Spinal cord (tissue), 9 donors: ENCODE measurements at regions not wholly inside any gene's neighbourhood (a gene's known extent, or its start where the extent isn't known, plus 50 kb on each side); places are given as distances from the start of the nearest gene placed in this dataset.

Source experiments
- DNase-seq, 6 donors: peaks; one replicate each; pipeline versions ENCODE4 v3.0.0 to v3.0.0-alpha.2; 2013 to 2015; ENCODE audit warnings: low spot score in 6 of 6, low read depth in 4 of 6
- H3K27ac ChIP-seq: one replicate; pipeline ENCODE4 v1.5.1; 2013; ENCODE audit warnings: low read depth, low read length, control low read depth
- H3K27me3 ChIP-seq: one replicate; pipeline ENCODE4 v1.6.1; 2013; ENCODE audit warnings: low read length; ENCODE audit not compliant: control insufficient read depth, insufficient read depth
- H3K36me3 ChIP-seq: one replicate; pipeline ENCODE4 v1.6.1; 2013; ENCODE audit warnings: low read length; ENCODE audit not compliant: control insufficient read depth, insufficient read depth
- H3K4me1 ChIP-seq: one replicate; pipeline ENCODE4 v1.6.1; 2013; ENCODE audit warnings: low read length; ENCODE audit not compliant: control insufficient read depth, insufficient read depth
- H3K4me3 ChIP-seq: one replicate; pipeline ENCODE4 v1.5.1; 2013; ENCODE audit warnings: low read depth, low read length, control low read depth
- H3K9me3 ChIP-seq: one replicate; pipeline ENCODE4 v1.6.1; 2013; ENCODE audit warnings: low read length; ENCODE audit not compliant: control insufficient read depth, insufficient read depth
- WGBS: methylation state at CpG from one replicate; pipeline ENCODE4 v1.1.5; 2013; ENCODE audit warnings: missing lambda C conversion rate; ENCODE audit not compliant: insufficient coverage; 5-methylcytosine and 5-hydroxymethylcytosine counted together
- donor health status: healthy.

- 83% methylated on average over 3 of the region's 3 CpGs for WGBS
- no peaks in the 10 kb centered on the region for H3K9me3 ChIP-seq
- no peak overlapping the region for H3K4me3 ChIP-seq
- no peaks in the 10 kb centered on the region for H3K4me1 ChIP-seq
- no peaks in the 10 kb centered on the region for H3K36me3 ChIP-seq
- H3K27ac ChIP-seq = no peak overlapping the region
- H3K27me3 ChIP-seq = no peaks in the 10 kb centered on the region
- DNase-seq = no peak
These were observed 51.8 kb upstream of the EPC2 start for GRCh38 chr2:148592791-148593190.

- H3K27ac ChIP-seq = no peak overlapping the region
These were observed 51.1 kb upstream of the EPC2 start for GRCh38 chr2:148593421-148593820.

GRCh38 chr2:148594216-148594615, 50.3 kb upstream of the EPC2 start:
- H3K9me3 ChIP-seq = no peaks in the 10 kb centered on the region
- no peaks in the 10 kb centered on the region for H3K36me3 ChIP-seq
- H3K27ac ChIP-seq = no peak overlapping the region
- DNase-seq = peak in 2 of 6 donors; percentile 25 to 56
- H3K4me3 ChIP-seq = no peak overlapping the region
- no peaks in the 10 kb centered on the region for H3K4me1 ChIP-seq
- no peaks in the 10 kb centered on the region for H3K27me3 ChIP-seq
- 54% methylated on average over 1 of the region's 5 CpGs for WGBS

More at GRCh38 chr2:148593421-148593820, 51.1 kb upstream of the EPC2 start:
- 40% methylated on average over 1 of the region's 4 CpGs for WGBS
- Histone ChIP-seq H3K4me1 (no peaks in the 10 kb centered on the region), H3K9me3 (no peaks in the 10 kb centered on the region), H3K27me3 (no peaks in the 10 kb centered on the region), H3K36me3 (no peaks in the 10 kb centered on the region), H3K4me3 (no peak overlapping the region)
- peak in 1 of 6 donors; percentile 33 for DNase-seq
